ENCODE measurements at regions not wholly inside any gene's neighbourhood (a gene's known extent, or its start where the extent isn't known, plus 50 kb on each side); places are given as distances from the start of the nearest gene placed in this dataset.
"Not testable (repeated sequence)": the region's sequence is repeated elsewhere in the genome, so short reads cannot be mapped to it uniquely, and the experiment has no call there.

DNA sequence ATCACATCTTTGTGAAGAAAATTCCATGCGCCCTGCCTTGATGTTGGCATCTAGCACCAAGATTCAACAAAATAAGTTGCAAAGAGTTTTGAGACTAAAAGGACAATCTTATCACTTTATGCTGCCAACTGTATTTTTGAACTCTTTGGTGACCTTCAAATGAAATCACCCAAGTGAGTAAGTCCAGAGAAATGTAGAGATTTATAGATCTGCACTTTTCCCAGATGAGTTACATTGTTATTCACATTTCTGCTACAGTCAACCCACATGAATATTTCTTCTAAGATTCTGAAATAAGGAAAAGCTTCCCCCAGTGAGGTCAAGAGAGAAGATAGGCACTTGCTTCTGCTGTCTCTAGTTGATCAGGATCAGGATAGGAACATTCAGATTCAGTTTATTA lies 1034.2 kb downstream of the PRIM2 start:
- DNase-seq; H3K4me1 ChIP-seq (ENCODE audit: control insufficient read depth in 1 of 2, insufficient read depth in 2 of 2, low read depth in 1 of 2, low read length in 1 of 2); POLR2A ChIA-PET; H3K4me3 ChIP-seq (ENCODE audit: low read depth in 2 of 2, low read length in 1 of 2); H3K79me2 ChIP-seq (ENCODE audit: insufficient read depth); H3K36me3 ChIP-seq (replicated peaks in 1 of 2; ENCODE audit: control insufficient read depth in 1 of 2, insufficient read depth in 2 of 2, low read length in 1 of 2); CTCF ChIA-PET; H2AFZ ChIP-seq (ENCODE audit: low read depth); H3K9ac ChIP-seq; H4K20me1 ChIP-seq (ENCODE audit: insufficient read depth); H3K9me2 ChIP-seq; H3K27me3 ChIP-seq (ENCODE audit: insufficient read depth); H3K9me3 ChIP-seq: not testable (repeated sequence)
- 5% methylated on average over 1 of the region's 1 CpG for WGBS (ENCODE audit: low lambda C conversion rate)
- Histone ChIP-seq H3F3A (replicated peaks; ENCODE audit: insufficient read depth) (peaks cover 10% of the 10 kb centered on the region), H3K4me2 (0 out of 2 replicates have a peak overlapping the region, but pooled peaks have one; percentile 1), H3K27ac (ENCODE audit: low read depth in 2 of 2, low read length in 1 of 2) (peak overlapping the region in 1 of 2 experiments; percentile 67; a peak in 2 of 4 replicates)

DNA sequence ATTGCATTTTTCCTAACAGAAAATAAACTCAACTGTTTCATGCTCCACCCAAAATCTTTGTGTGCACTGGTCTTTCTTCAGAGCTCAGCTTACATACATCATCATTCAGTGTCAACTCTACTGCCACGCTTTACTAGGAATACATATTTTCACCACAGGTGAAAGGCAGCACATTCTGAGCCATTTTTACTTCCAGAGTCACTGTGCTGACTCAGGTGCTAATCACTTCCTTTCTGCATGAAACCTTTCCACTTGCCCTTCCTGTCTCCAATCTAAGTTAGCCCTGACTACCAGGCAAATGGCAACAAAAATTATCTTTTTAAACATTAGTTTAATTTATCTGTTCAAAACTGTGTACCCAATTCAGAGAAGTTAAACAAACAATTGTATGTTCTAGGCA lies 1041.0 kb downstream of the PRIM2 start:
- H3F3A ChIP-seq (replicated peaks; ENCODE audit: insufficient read depth); H3K9me3 ChIP-seq; H3K79me2 ChIP-seq (ENCODE audit: insufficient read depth); H4K20me1 ChIP-seq (ENCODE audit: insufficient read depth); H3K36me3 ChIP-seq (replicated peaks in 1 of 2; ENCODE audit: control insufficient read depth in 1 of 2, insufficient read depth in 2 of 2, low read length in 1 of 2); H3K9ac ChIP-seq; POLR2A ChIA-PET; CTCF ChIA-PET; DNase-seq; H3K27me3 ChIP-seq (ENCODE audit: insufficient read depth); H3K9me2 ChIP-seq; H3K4me3 ChIP-seq (ENCODE audit: low read depth in 2 of 2, low read length in 1 of 2); H3K27ac ChIP-seq (ENCODE audit: low read depth in 2 of 2, low read length in 1 of 2); H3K4me2 ChIP-seq; H3K4me1 ChIP-seq (ENCODE audit: control insufficient read depth in 1 of 2, insufficient read depth in 2 of 2, low read depth in 1 of 2, low read length in 1 of 2): not testable (repeated sequence)
- H2AFZ ChIP-seq (ENCODE audit: low read depth) = 0 out of 2 replicates have a peak overlapping the region, but pooled peaks have one; percentile 22
- WGBS (ENCODE audit: low lambda C conversion rate) = 4% methylated on average over 1 of the region's 1 CpG

GRCh38 chr6:58365856-58366255 lies 1048.4 kb downstream of the PRIM2 start:
- CTCF ChIA-PET; H3K27me3 ChIP-seq (ENCODE audit: insufficient read depth); POLR2A ChIA-PET; H3F3A ChIP-seq (replicated peaks; ENCODE audit: insufficient read depth); H3K36me3 ChIP-seq (replicated peaks in 1 of 2; ENCODE audit: control insufficient read depth in 1 of 2, insufficient read depth in 2 of 2, low read length in 1 of 2); H2AFZ ChIP-seq (ENCODE audit: low read depth); H3K9me2 ChIP-seq; H3K79me2 ChIP-seq (ENCODE audit: insufficient read depth); H3K4me1 ChIP-seq (ENCODE audit: control insufficient read depth in 1 of 2, insufficient read depth in 2 of 2, low read depth in 1 of 2, low read length in 1 of 2); H3K27ac ChIP-seq (ENCODE audit: low read depth in 2 of 2, low read length in 1 of 2); H3K9me3 ChIP-seq; H3K9ac ChIP-seq; H3K4me2 ChIP-seq; H3K4me3 ChIP-seq (ENCODE audit: low read depth in 2 of 2, low read length in 1 of 2); H4K20me1 ChIP-seq (ENCODE audit: insufficient read depth); DNase-seq: not testable (repeated sequence)
- WGBS (ENCODE audit: low lambda C conversion rate) = 1% methylated on average over 3 of the region's 3 CpGs

- H3K27me3 ChIP-seq (ENCODE audit: insufficient read depth); H3K4me2 ChIP-seq; H3K9me2 ChIP-seq; H3K9me3 ChIP-seq; H3K4me1 ChIP-seq (ENCODE audit: control insufficient read depth in 1 of 2, insufficient read depth in 2 of 2, low read depth in 1 of 2, low read length in 1 of 2); H3K36me3 ChIP-seq (replicated peaks in 1 of 2; ENCODE audit: control insufficient read depth in 1 of 2, insufficient read depth in 2 of 2, low read length in 1 of 2); CTCF ChIA-PET; H3F3A ChIP-seq (replicated peaks; ENCODE audit: insufficient read depth); H3K79me2 ChIP-seq (ENCODE audit: insufficient read depth); H3K27ac ChIP-seq (ENCODE audit: low read depth in 2 of 2, low read length in 1 of 2); DNase-seq; H2AFZ ChIP-seq (ENCODE audit: low read depth); H4K20me1 ChIP-seq (ENCODE audit: insufficient read depth); POLR2A ChIA-PET; H3K4me3 ChIP-seq (ENCODE audit: low read depth in 2 of 2, low read length in 1 of 2); H3K9ac ChIP-seq: not testable (repeated sequence)
- WGBS (ENCODE audit: low lambda C conversion rate) = 2% methylated on average over 2 of the region's 2 CpGs
Observed at GRCh38 chr6:58406659-58407058, 1089.2 kb downstream of the PRIM2 start.

GRCh38 chr6:58419321-58419720 lies 1101.9 kb downstream of the PRIM2 start:
- no peaks in the 10 kb centered on the region for H3K36me3 ChIP-seq (replicated peaks in 1 of 2; ENCODE audit: control insufficient read depth in 1 of 2, insufficient read depth in 2 of 2, low read length in 1 of 2)
- no peaks in the 10 kb centered on the region for H3K27me3 ChIP-seq (ENCODE audit: insufficient read depth)
- no peak for DNase-seq
- no peaks in the 10 kb centered on the region for H3K9me3 ChIP-seq
- no peaks in the 10 kb centered on the region for H3K79me2 ChIP-seq (ENCODE audit: insufficient read depth)
- H4K20me1 ChIP-seq (ENCODE audit: insufficient read depth) = no peaks in the 10 kb centered on the region
- TF ChIP-seq NFIC (IDR thresholded peaks at IDR 0.05; ENCODE audit: borderline replicate concordance) (no peak), PBX3 (IDR thresholded peaks at IDR 0.05) (no peak), GABPA (IDR thresholded peaks at IDR 0.05; ENCODE audit: low read depth) (no peak), ELF1 (IDR thresholded peaks at IDR 0.05) (no peak), CHD2 (IDR thresholded peaks at IDR 0.05; ENCODE audit: low read length, partially characterized antibody) (no peak), EP300 (IDR thresholded peaks at IDR 0.05; ENCODE audit: borderline replicate concordance in 1 of 2, low read depth in 1 of 2, low read length in 1 of 2) (no peak), SIN3A (IDR thresholded peaks at IDR 0.05; ENCODE audit: borderline replicate concordance, low read depth, low read length) (no peak), USF2 (IDR thresholded peaks at IDR 0.05; ENCODE audit: borderline replicate concordance, low read depth, low read length) (no peak), NRF1 (IDR thresholded peaks at IDR 0.05; ENCODE audit: low read depth, low read length) (no peak), MXI1 (IDR thresholded peaks at IDR 0.05; ENCODE audit: low read depth, low read length) (no peak), RAD21 (IDR thresholded peaks at IDR 0.05; ENCODE audit: low read length) (no peak)
- no peak overlapping the region for H2AFZ ChIP-seq (ENCODE audit: low read depth)
- H3K9me2 ChIP-seq = no peaks in the 10 kb centered on the region
- no peaks in the 10 kb centered on the region for H3F3A ChIP-seq (replicated peaks; ENCODE audit: insufficient read depth)
- no peaks in the 10 kb centered on the region for H3K4me1 ChIP-seq (ENCODE audit: control insufficient read depth in 1 of 2, insufficient read depth in 2 of 2, low read depth in 1 of 2, low read length in 1 of 2)
- no peak overlapping the region for H3K4me2 ChIP-seq
- ChIA-PET POLR2A (no interaction called here), CTCF (no interaction called here)
- no peak overlapping the region for H3K27ac ChIP-seq (ENCODE audit: low read depth in 2 of 2, low read length in 1 of 2)
- H3K9ac ChIP-seq = no peak overlapping the region
- no peak overlapping the region for H3K4me3 ChIP-seq (ENCODE audit: low read depth in 2 of 2, low read length in 1 of 2)

Data from SK-N-SH (cell line).